Fibroblast of the conjunctiva (primary cell): ENCODE measurements at regions not wholly inside any gene's neighbourhood (a gene's known extent, or its start where the extent isn't known, plus 50 kb on each side); places are given as distances from the start of the nearest gene placed in this dataset.
A peak's percentile ranks its signal among the peaks of the same experiment; 100 is the strongest.

ENCODE experiments used
- DNase-seq: peaks from one replicate; pipeline ENCODE4 v3.0.0-alpha.2; 2010; ENCODE audit warnings: low read depth

DNA sequence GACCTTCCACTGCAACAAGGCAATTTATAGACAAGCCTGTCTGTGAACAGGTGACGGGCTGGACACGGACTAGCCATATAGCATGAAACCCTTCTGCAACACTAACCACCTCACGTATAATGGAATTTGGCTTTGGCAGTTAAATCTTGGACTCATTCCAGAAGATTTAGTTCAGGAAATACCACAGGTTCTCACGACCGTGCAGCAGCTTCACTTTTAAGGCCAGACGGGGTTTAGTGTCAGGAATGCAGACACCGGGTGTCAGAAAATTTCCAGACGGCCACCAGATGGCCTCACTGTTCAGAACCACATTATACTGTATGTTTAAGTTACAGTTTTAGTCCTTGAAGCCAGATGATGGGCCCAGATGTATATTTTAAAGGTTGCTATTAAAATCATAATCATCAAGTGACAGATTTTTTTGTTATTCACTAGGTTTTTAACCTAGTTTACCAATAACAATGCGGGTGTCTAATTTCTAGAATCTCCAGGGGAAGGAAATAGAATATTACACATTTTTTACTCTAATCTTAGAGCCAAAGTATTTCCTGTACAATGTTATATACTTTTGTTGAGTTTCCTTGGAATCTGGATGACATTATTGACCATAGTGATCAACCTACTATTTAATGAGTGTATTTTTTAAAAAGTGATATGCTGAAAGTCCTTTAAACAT lies 90.5 kb upstream of the TMPO start:
- DNase-seq, result peak; percentile 33

DNA sequence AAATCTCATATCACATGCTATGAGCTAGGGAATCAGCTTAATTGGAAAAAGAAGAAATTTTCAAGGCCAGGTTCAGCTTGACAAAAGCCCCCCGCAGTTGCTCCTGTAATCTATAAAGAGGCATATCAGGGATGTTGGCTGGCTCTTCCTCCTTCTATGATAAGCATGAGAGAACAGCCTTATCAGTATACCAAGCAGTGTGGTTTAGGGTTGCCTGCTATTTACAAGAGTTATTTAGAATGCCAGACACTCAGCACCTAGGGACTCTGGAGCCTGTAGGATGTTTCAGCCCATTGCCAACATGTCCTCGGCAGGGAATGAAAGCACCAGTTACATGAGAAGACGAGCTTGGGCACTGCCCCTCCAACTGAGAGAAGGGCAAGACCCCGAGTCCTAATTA lies 89.5 kb upstream of the TMPO start:
- no peak for DNase-seq

DNA sequence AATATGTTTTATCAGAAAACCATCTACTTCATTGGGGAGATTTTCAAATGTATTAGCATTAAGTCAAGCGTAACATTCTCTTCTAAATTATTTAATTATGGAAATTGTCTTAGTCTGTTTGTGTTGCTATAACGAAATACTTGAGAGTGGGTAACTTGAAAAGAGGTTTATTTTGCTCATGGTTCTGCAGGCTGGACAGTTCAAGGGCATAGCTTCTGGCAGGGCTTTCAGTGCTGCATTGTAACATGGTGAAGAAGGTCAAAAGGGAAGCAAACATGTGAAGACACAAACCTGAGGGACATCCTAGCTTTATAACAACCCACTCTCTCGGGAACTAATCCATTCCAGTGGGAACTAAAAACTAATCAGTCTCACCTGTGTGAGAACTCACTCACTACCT lies 84.3 kb upstream of the TMPO start:
- no peak for DNase-seq

DNA sequence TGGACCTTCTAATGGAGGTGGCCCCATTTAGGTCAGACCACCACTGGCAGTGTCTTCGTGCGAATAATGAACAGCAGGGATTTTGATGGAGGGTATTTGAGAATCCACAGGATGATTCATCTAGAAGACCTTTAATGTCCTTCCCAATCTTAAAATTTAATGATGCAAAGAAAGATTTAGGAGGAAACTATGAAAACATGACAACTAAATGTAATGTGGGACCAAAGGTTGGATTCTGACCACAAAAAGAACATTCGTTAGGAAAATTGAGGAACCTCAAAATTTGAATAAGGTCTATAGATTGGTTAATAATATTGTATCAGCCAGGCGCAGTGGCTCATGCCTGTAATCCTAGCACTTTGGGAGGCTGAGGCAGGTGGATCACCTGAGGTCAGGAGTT lies 78.2 kb upstream of the TMPO start:
- DNase-seq, result no peak

DNA sequence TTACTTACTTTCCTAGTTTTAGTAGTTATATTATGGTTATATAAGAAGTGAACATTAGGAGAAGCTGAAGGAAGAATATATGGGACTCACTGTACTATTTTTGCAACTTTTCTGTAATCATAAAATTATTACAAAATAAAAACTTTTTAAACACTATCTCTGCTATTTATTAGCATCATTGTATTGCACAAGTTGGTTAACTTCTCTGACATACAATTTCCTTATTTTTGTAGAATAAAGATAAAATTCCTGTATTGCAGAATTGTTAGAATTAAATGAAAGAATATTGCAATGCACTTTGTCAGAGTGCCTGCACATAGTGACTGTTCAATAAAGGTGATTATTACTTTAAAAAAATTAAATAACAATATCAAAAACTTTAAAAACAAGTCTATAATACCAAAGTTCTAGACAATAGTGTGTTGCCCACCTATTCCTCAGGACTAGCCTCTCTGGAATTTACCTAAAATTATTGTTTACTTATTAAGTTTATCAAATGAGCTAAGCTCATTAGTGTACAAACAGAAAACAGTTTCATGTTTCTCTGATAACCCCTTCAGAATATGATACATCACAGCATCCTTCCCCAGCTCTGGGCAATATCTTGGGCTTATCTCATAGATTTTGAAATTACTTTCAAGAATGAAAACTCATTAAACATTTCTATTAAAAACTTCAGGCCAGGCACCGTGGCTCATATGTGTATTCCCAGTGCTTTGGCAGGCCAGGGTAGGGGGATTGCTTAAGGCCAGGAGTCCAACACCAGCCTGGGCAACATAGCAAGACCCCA lies 77.4 kb upstream of the TMPO start:
- no peak for DNase-seq

DNA sequence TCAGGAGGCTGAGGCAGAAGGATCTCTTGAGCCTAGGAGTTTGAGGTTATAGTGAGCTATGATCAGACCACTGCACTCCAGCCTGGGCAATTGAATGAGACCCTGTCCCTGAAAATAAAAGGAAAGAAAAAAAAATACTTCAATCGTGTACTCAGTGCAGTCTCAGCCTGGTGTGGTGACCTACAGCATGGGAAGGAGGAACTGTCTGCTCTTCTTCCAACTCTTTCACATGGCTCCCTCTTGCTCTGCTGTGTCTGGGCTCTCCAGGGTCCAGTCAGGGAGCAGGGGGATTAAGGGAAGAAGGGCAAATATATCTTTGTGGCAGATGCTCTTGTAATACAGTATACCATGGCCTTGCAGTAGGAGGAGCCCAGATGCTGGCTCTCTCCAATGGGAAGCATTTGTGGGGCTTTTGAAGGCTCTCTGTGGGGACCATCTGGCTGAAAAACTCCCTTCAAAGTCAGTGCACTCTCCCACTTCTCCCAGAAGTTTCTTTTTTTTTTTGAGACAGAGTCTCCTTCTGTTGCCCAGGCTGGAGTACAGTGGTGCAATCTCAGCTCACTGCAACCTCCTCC lies 76.6 kb upstream of the TMPO start:
- DNase-seq, result no peak

DNA sequence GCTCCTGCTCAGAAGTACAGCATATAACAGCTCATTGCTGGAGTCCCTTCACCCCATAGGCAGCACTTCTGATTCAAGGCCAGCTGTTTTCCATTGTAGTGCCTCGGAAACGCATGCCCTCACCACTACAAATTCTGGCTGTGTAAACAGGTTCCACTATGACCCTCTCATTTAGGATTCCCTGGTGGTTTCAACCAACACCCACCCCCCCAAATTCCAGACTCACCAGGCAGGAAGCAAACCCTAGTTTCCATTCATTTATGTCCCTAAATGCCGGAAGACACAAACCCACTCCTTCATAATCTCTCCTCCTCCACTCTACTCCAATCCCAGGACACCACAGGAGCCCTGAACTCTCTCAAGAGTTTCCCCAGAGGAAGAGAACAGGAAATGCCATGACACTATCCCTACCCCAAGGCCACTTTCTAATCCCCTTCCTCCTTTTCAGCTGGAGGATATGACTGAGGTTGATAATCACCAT lies 75.9 kb upstream of the TMPO start:
- no peak for DNase-seq

DNA sequence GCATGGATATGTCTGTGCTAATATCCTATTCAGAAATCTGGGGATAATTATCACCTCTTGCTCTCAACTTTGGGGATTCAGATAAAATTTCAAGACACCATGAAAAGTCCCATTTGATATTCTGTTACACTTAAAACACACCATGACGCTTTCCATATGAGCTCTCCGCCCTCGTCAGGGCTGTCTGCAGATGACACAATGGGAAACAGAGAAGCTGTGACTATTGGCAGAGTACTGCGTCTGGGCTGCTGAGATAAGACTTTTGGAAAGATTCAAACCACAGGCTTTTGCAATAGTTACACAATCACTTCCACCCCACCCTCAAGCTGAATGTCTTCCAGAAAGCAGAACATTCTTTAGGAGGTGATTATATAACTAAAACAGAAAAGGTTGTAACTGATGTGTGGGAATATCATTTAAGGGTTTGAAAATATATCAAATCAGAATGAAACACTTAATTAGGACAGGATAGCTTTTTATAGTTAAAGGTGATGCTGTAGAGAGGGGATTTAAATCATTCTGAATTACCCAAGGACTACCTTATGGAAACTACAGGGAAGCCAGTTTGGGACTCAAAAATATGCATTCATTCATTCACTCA lies 75.3 kb upstream of the TMPO start:
- peak; percentile 69 for DNase-seq

DNA sequence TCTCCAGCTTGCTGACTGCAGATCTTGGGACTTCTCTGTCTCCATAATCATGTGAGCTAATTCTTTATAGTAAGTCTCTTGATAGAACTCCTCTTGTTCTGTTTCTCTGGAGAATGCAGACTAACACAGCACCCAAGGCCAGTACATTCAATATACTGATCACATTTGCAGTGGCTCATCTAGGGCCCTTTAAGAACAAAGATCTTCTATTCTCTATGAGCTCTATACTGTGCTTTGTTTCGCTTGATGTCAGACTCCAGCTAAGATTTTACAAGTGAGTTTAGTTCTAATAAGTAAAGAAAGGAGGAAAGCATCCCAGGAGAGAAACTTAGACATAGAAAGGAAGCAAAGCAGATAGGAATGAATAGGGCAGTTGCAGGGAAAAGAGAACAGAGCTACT lies 69.3 kb upstream of the TMPO start:
- DNase-seq, result no peak

DNA sequence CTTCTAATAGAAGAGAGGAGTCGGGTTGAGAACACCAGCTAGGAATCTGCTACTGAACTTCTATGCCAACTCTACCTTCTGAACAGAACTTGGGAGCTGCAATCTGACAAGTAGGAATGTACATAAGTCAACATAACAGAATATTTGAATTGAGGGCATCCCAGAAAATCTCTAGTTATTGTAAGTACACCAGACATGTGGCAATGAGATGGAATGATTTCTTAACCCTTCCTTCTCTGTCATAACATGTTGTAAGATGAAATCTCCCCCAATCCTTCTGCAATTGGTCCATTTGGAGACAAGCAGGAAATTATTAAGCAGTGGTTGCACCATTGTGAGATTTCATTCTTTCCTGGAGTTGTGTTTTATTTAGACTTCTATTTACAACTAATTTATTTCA lies 68.7 kb upstream of the TMPO start:
- DNase-seq, result no peak

DNA sequence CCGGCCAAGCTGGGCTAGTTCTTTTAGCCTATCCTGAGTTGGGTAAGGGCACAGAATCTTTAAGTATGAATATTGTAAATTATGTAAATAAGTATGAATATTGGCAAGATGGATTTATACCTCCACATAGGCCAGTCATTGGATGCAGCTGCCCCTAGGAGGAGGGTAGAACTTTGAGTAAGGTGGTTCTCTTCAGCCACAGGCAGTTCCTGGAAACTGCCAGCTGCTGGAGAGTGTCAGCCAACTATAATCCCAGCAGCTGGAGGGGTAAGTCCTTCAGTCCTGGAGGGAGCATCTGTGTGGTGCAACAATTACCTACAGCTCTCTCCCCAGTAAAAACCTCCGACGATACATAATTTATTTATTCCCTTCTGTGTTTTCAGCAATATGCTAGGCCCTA lies 65.8 kb upstream of the TMPO start:
- no peak for DNase-seq

DNA sequence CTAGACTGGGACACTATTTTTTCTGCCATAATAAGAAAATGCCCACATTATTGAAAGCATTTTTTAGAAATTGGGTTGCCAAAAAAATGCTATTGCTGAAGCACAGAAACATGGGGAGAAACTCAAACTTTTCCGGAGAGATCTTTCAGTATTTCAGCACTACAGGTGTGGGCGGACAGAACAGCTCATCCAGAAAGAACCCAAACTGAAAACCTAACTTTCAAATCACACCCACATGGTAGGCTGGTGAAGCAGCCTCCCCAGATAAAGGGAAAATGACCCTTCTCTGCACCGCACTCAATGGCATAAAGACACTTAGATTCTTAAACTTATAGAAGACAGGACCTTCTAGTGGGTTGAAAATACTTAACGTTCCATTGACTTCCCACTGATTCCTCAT lies 62.3 kb upstream of the TMPO start:
- no peak for DNase-seq

DNA sequence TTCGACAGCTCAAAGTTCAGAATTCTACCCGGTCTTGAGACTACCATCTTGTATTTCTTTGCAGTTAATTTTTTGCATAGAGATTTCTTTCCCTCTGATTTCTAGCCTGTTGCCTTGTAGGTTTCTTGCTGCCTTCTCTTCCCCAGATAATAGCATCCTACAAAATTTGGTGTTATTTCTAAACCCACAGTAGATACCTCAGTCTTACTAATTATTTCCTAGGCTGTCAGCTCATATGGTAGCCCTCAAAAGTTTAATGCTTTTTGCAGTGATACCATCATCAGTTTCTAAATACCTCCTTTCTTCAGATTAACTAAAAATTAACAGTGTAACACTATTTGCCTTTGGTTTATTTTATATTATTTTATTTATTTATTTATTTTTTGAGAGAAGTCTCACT lies 61.9 kb upstream of the TMPO start:
- DNase-seq, result no peak

DNA sequence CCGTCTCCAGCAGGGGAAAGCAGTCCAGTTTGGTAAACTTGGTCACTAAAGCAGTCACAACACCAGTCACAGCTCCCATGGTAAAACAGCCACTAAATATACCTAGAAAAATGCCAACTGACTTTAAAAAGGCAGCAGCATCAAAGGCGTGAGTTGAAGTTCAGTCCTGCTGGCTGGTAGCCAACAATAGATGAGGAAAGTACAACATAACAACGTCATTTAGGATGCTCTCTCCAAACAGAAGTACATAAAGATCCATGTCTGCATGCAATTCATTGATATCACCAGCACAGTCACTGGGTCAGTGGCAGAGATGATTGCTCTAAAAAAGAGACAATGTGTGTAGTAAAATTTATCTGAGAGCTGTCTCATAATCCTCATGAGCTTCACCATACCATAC lies 59.3 kb upstream of the TMPO start:
- DNase-seq, result no peak

DNA sequence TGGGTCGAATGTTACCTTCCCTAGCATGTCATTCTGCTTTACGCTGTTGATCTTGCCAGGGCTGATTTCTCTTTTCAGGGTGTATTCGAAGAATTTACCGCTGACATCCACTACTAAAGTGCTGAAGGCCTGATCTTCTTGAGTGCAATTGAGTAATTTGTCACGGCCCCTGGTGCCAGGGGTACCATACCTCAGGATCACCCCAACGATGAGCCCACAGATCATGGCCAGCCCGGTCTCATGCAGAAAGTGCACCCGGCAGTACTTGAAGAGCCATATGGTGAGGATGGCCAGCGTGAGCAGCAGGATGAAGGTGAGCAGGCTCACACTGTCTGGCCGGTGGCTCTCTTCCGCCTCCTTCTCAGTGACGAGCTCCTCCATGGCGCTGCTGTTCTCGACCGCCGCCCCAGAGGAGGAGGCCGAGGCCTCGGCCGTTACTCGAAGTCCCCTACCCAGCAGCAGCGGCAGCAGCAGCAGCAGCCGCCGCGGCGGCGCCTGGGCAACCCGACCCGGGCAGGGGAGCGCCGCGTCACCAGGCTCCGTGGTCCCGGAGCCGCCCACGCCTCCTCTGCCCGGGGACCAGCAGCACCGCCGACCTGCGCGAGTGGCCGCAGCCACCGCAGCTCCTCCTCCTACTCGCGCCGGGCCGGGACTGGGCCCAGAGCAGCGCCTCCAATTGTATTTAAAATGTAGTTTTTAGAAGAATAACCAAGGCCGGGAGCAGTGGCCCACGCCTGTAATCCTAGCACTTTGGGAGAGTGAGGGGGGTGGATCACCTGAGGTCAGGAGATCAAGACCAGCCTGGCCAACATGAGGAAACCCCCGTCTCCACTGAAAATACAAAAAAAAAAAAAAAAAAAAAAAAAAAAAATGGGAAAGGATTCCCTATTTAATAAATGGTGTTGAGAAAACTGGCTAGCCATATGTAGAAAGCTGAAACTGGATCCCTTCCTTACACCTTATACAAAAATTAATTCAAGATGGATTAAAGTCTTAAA lies 58.5 kb upstream of the TMPO start:
- DNase-seq, result no peak

DNA sequence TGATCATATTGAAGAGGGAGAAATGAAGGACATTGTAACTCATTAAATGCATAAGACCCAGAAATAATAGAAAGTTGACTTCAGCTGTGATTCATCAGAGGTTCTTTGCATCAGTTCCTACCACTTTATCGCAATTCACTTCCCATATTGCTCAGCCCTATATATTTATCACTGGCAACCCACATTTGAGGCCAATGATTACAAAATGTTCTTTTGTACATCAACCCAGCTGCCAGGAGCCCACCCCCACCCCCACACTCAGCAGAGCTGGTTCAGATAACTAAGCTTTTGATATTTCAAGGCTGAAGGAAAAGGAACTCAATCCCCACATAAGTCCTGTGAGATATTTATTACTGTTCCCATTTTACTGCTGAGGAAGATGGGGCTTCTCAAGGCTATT lies 51.2 kb upstream of the TMPO start:
- no peak for DNase-seq

DNA sequence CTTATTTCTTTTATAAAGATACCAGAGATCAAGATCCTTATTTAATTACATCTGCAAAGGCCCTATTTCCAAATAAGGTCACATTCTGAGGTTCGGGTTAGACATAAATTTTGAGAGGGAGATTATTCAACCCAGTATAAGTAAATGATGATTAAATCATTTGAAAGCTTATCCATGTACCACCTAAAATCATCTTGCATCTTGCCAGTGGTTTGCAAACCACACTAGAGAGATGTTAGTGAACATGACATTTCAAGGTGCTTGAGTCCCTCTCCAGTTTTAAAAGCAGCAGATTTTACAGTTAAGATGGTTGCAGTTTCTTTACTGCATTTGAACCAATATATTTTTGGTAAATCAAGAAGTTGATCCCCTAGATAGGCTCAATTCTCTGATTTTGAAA lies 49.9 kb upstream of the TMPO start:
- no peak for DNase-seq
